GM21528 (cell line): ENCODE measurements at regions not wholly inside any gene's neighbourhood (a gene's known extent, or its start where the extent isn't known, plus 50 kb on each side); places are given as distances from the start of the nearest gene placed in this dataset.
"Not testable (repeated sequence)": the region's sequence is repeated elsewhere in the genome, so short reads cannot be mapped to it uniquely, and the experiment has no call there.

Experiments used
- ATAC-seq: cut with Tn5 transposase; IDR thresholded peaks from one replicate; pipeline ENCODE4 v1.9.1; 2021; ENCODE audit warnings: mild to moderate bottlenecking, moderate library complexity; ENCODE audit not compliant: unreplicated experiment, low FRiP score

DNA sequence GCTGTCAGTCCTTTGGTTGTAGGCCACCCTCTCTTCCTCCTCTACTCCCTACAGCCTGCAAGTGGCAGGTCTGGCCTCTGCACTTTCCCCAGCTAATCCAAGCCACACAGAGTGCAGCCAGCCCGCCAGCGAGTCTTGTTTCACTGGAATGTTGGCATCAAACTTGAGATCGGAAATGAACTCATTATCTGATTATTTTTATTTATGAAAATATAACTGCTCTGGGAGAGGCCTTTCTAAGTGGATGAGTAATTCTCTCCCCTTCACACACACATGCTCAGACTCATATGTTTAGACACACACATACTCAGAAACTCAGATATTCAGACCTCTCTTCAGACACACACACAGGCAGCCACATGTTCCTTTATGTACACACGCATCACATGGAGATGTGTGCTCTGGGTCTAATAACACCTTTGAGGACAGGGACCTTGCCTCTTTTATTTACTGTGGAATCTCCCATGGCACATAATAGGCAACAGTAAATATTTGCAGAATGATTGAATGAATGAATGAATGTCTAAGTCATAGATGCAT, 151.3 kb downstream of the ZFP36L2 start:
- no peak for ATAC-seq

- no peak for ATAC-seq
Observed at GRCh38 chr2:43074592-43075053, 151.8 kb downstream of the ZFP36L2 start.

DNA sequence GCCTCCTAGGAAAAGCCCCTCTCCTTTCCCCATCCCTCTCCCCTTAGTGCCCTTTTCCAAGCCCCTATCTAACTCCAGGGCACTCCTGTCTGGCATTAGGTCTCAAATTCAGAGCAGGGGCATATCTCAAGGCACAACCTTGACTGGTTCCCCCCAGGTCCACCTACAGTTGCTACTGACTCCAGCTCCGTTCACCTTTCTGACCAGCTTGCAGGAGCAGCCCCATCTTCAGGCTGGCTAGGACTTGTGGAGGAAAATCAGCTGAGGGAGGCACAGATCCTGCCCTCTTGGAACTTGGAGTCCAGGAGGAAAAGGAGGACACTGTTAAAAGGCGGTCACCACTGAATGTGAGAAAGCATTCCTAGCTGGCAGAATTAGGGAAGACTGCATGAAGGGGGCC, 152.4 kb downstream of the ZFP36L2 start:
- ATAC-seq: no peak

DNA sequence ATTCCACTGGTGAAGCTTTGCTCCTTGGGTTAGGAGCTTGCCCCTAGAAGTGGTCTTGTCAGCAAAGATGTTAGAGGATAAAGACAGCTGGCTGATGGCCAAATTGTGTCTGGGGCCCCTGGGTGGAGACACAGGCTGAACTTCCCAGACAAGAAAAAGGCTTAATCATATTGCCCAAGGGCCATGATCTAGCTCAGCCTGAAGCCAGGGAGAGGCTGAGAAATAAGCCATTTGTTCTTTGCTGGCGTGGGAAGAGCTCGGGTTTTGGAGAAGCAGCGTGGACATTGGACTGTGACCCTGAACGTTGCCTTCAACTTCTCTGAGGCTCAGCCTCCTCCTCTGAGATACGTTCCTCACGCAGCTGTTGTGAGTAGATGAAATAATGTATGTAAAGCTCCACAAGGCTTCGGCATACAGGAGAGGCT, 153.0 kb downstream of the ZFP36L2 start:
- ATAC-seq: no peak

GRCh38 chr2:43071599-43072550, 154.5 kb downstream of the ZFP36L2 start:
- ATAC-seq: no peak

DNA sequence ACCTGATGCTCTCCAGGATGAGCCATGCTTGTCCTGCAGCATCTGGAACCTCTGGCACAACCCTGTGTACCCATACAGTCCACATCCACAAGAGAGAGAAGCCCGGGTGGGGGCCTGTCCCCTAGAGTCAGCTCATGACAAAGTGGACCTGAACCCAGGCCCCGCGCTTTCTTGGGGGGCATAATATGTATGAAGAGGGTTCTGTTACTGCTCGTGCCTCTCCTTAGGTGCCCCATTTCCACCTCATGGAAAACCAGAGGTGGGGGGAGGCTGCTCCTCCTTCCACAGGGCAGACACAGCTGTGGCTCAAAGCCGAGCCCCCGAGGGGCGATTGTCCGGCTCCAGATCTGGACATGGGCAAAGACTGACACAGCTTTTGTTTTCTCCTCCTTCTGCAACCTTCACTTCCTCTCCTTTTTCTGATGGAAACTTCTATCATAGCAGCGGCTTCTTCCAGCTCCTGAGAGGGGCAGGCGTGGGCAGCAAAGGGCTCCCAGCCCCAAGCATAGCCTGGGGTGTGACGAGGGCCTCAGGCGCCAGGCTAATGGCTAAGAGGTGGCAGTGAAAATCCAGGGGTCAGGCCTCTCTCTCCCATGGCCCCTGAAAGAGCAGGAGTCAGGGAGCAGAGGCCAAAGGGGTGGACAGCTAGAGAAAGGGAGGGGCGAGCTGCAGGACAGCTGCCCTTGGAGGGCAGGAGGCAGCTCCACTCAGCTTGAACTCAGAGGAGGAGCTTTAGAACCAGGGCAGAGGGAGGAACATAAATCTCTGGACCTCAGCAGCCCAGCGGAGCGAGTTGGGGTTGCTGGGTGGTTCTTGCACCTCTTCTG, 155.5 kb downstream of the ZFP36L2 start:
- ATAC-seq: no peak

DNA sequence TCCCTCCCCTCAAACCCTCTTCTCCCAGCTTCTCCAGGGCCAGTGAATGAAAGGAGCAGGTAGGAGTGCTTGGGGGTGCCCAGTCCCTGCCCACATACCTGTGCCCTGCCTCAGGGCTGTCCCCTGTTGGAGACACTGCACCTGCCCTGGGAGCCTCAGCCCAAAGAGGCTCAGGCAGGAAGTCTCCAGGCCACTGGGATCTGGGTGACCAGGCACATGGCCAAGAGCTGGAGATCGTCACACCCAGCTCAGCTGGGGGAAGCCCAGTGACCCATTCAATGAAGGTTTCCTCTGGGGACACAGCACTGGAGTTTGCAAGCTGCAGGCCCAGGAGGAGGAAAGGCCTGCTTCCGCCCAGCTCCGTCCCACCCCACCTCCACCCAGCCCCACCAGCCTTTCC, 156.4 kb downstream of the ZFP36L2 start:
- no peak for ATAC-seq

DNA sequence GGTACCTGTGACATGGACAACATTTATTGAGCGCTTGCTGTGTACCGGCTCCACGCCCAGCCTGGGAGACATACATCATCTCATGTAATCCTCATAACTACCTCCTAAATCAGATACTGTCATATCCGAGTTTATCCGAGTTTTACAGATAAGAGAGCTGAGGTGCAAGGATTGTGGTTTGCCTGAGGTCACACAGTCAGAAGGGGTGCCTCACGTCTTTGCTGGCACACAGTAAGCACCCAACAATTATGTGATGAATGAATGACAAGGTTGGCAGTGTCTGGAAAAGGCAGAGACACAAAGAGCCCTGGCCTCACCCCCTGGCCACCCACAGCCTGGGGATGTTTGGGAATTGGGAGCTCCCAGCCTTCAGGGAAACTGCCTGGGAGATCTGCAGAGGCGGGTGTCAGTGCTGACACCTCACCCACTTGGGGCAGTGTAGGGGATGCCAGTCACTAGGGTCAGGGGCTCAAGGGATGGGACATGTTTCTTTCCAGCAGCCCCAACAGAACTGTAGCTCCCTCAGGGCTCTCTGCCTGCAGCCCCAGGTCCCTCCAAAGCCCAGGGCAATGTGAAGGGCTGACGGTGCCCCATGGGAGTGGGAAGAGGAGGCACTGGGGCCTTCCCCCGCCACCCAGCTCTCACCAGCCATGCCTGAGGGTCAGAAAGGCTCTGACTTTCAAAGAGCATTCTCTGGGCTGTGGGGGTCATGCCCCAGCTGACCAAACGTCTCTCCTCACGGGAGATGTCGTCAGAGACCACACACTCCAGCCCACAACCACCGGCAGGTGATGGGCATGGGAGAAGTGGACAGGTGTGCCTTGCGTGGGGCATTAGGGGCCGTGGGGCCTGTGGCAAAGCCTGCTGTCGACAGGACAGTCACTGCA, 157.5 kb downstream of the ZFP36L2 start:
- no peak for ATAC-seq

GRCh38 chr2:43068041-43068533, 158.3 kb downstream of the ZFP36L2 start:
- no peak for ATAC-seq

- no peak for ATAC-seq
Observed at GRCh38 chr2:43067254-43068040, 159.0 kb downstream of the ZFP36L2 start.

GRCh38 chr2:43066541-43067253, 159.7 kb downstream of the ZFP36L2 start:
- not testable (repeated sequence) for ATAC-seq

- ATAC-seq: no peak
Observed at GRCh38 chr2:43065871-43066270, 160.5 kb downstream of the ZFP36L2 start.

- ATAC-seq: no peak
Observed at GRCh38 chr2:43065036-43065435, 161.4 kb downstream of the ZFP36L2 start.

DNA sequence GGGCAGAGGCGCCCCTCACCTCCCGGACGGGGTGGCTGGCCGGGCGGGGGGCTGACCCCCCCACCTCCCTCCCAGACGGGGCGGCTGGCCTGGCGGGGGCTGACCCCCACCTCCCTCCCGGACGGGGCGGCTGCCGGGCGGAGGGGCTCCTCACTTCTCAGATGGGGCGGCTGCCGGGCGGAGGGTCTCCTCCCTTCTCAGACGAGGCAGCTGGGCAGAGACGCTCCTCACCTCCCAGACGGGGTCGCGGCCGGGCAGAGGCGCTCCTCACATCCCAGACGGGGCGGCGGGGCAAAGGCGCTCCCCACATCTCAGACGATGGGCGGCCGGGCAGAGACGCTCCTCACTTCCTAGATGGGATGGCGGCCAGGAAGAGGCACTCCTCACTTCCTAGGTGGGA, 163.3 kb downstream of the ZFP36L2 start:
- ATAC-seq: not testable (repeated sequence)

DNA sequence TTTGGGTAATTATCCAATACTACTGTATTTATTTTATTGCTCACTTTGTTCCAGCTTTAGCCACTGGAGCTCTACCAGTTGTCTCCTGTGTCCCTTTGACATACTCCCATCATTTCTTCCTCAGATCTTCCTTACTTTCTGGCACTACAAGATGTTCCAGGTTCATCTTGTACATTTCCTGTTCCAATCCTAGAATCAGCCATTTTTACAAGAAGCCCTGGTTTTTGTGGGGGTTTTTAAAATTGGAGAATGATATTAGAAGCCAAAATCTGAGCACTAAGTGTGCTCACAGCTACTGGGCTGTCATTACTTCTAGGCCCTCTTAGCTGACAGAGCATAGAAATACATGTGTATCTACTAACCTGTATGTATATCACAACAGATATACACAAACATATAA, 164.3 kb downstream of the ZFP36L2 start:
- ATAC-seq: no peak

DNA sequence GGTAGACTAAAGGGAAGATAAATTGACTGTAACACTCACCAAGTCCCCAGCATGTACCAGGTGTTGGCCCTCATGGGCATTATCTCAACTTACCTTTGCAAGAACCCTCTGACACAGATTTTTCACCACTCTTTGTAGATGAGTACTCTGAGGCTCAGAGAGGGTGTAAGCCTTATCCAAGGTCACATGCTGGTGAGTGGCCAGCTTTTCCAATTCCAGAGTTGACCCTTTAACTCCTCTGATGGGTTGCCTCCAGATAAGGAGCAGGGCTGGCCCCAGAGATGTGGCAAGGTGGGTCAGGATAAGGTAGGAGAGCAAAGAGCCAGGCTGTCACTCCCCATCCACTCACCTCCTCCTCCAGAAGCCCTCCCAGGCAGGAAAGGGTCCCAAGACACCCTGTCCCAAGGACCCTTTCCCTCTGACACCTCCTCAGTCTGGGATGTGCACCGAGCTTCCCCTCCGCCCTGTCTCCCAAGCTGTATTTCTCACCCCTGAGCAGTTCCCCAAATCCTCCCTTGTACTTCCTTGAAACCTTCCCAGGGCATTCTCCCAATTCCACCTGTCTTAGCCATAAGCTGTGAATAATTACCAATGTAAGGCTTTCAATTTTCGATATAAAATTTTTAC, 165.9 kb downstream of the ZFP36L2 start:
- ATAC-seq: no peak

DNA sequence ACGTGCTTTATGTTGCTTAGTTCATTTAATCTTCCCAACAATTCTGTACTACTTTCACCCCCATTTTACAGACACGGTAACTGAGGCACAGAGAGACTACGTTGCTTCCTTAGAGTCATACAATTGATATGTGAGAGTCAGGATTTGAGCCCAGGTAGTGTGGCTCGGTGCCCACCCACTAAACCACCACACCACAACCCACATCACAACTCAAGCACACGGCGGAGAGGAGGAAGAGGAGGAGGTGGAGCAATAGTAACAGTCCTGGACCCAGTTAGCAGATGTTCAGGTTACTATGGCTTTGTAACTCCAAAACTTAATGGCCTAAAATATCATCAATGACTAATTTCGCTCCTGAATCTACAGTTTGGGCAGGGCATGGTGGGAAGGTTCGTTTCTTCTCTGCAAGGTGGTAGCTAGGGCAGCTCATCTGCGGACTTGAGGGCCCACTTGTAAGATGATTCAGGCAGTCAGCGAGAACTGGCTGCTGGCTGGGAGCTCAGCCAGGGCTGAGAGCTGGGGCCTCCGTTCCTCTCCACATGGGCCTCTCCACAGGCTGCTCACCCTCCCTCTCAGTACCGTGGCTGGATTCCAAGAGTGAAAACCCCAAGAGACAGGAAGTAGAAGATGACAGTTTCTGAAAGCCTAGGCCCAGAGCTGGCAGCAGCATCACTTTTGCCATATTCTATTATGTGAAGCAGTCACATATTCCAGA, 167.1 kb downstream of the ZFP36L2 start:
- no peak for ATAC-seq
